ENCODE measurements at regions not wholly inside any gene's neighbourhood (a gene's known extent, or its start where the extent isn't known, plus 50 kb on each side); places are given as distances from the start of the nearest gene placed in this dataset.

DNA sequence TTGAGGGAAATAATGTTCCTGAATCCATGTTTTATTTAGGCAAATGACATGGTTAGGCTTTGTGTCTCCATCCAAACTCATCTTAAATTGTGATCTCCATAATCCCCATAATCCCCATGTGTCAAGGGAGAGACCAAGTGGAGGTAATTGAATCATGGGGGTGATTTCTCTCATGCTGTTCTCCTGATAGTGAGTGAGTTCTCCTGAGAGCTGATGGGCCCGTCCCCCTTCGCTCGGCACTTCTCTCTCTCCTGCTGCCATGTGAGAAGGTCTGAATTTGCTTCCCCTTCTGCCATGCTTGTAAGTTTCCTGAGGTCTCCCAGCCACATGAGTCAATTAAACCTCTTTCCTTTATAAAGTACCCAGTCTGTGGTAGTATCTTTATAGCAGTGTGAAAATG, 563.0 kb upstream of the NR3C2 start:
- WGBS, 2 experiments (ENCODE audit: extremely low coverage in 1 of 2, insufficient coverage in 1 of 2, insufficient read length in 1 of 2, insufficient replicate concordance in 2 of 2, low coverage in 1 of 2, low lambda C conversion rate in 2 of 2, missing lambda C conversion rate in 1 of 2), result 84% methylated on average over 3 of the region's 3 CpGs; no CpG with 5 or more reads in 1 of the 2 experiments
- FAIRE-seq, result no peak
- TF ChIP-seq KDM1A (IDR thresholded peaks at IDR 0.05; ENCODE audit: borderline replicate concordance, low read length), result no peak
- TF ChIP-seq, protein P1, sequence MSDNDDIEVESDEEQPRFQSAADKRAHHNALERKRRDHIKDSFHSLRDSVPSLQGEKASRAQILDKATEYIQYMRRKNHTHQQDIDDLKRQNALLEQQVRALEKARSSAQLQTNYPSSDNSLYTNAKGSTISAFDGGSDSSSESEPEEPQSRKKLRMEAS (IDR thresholded peaks at IDR 0.05), result no peak
- no peak for TF ChIP-seq RAD21 (IDR thresholded peaks at IDR 0.05 in 1 of 2, conservative IDR thresholded peaks at IDR 0.05 in 1 of 2; ENCODE audit: low read depth in 2 of 2, low read length in 2 of 2)
- no peak for TF ChIP-seq KDM5A (IDR thresholded peaks at IDR 0.05; ENCODE audit: low read length)
- TF ChIP-seq SIN3A (conservative IDR thresholded peaks at IDR 0.05 in 1 of 2, IDR thresholded peaks at IDR 0.05 in 1 of 2; ENCODE audit: low read depth in 1 of 2, low read length in 2 of 2), result no peak
- TF ChIP-seq SP4 (IDR thresholded peaks at IDR 0.05; ENCODE audit: low read length), result no peak
- no peak for TF ChIP-seq GABPA (IDR thresholded peaks at IDR 0.05; ENCODE audit: borderline replicate concordance, insufficient read depth, low read length)
- TF ChIP-seq RFX5 (IDR thresholded peaks at IDR 0.05; ENCODE audit: borderline replicate concordance, low read depth, low read length), result no peak
- TF ChIP-seq POU5F1 (IDR thresholded peaks at IDR 0.05; ENCODE audit: low read depth, low read length), result no peak
- TF ChIP-seq TCF12 (IDR thresholded peaks at IDR 0.05; ENCODE audit: low read depth, low read length), result no peak
- no peak for TF ChIP-seq JUN (IDR thresholded peaks at IDR 0.05; ENCODE audit: low read depth, low read length)
- TF ChIP-seq, protein P2, sequence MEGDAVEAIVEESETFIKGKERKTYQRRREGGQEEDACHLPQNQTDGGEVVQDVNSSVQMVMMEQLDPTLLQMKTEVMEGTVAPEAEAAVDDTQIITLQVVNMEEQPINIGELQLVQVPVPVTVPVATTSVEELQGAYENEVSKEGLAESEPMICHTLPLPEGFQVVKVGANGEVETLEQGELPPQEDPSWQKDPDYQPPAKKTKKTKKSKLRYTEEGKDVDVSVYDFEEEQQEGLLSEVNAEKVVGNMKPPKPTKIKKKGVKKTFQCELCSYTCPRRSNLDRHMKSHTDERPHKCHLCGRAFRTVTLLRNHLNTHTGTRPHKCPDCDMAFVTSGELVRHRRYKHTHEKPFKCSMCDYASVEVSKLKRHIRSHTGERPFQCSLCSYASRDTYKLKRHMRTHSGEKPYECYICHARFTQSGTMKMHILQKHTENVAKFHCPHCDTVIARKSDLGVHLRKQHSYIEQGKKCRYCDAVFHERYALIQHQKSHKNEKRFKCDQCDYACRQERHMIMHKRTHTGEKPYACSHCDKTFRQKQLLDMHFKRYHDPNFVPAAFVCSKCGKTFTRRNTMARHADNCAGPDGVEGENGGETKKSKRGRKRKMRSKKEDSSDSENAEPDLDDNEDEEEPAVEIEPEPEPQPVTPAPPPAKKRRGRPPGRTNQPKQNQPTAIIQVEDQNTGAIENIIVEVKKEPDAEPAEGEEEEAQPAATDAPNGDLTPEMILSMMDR (IDR thresholded peaks at IDR 0.05; ENCODE audit: control extremely low read depth in 1 of 3, insufficient read depth in 1 of 3, low read depth in 1 of 3, low read length in 3 of 3), result no peak

More for the DNA sequence above, 563.0 kb upstream of the NR3C2 start:
- Histone ChIP-seq H2BK120ac (replicated peaks; ENCODE audit: low read depth, low read length) (no peak overlapping the region), H3K27me3 (replicated peaks in 1 of 4; ENCODE audit: control insufficient read depth in 3 of 4, extremely low read depth in 1 of 4, insufficient read depth in 3 of 4, low read length in 3 of 4) (no peaks in the 10 kb centered on the region), H4K8ac (ENCODE audit: extremely low read depth, insufficient read depth, low read length) (no peak overlapping the region), H2BK5ac (ENCODE audit: low read depth, low read length) (no peak overlapping the region), H3K4ac (replicated peaks; ENCODE audit: insufficient read length, low read depth, low read length) (no peak overlapping the region), H3K4me2 (ENCODE audit: insufficient read depth in 1 of 2, low read depth in 2 of 2, low read length in 2 of 2) (no peak overlapping the region), H3K4me3 (ENCODE audit: extremely low read depth in 1 of 4, insufficient read depth in 2 of 4, low read depth in 3 of 4, low read length in 4 of 4) (no peak overlapping the region), H3K14ac (ENCODE audit: insufficient read length) (no peak overlapping the region), H3K23me2 (ENCODE audit: low read depth, low read length) (no peaks in the 10 kb centered on the region), H3K79me1 (ENCODE audit: low read depth, low read length) (no peaks in the 10 kb centered on the region), H3K36me3 (ENCODE audit: control insufficient read depth in 2 of 4, insufficient read depth in 4 of 4, low read length in 3 of 4) (no peaks in the 10 kb centered on the region), H3K79me2 (ENCODE audit: control insufficient read depth in 1 of 2, insufficient read depth in 2 of 2, low read length in 2 of 2) (no peaks in the 10 kb centered on the region), H3K27ac (ENCODE audit: low read depth, low read length) (no peak overlapping the region), H4K20me1 (replicated peaks in 1 of 2; ENCODE audit: control insufficient read depth in 1 of 2, insufficient read depth in 2 of 2, low read length in 2 of 2) (no peaks in the 10 kb centered on the region), H4K5ac (ENCODE audit: insufficient read length, low read depth, low read length) (no peak overlapping the region), H2AK5ac (ENCODE audit: low read depth, low read length) (no peak overlapping the region), H4K91ac (replicated peaks; ENCODE audit: insufficient read length, low read length) (no peak overlapping the region), H2BK12ac (ENCODE audit: low read depth, low read length) (no peak overlapping the region), H2BK15ac (ENCODE audit: low read length) (no peak overlapping the region), H3K18ac (ENCODE audit: extremely low read depth, low read length) (no peak overlapping the region), H2AFZ (ENCODE audit: low read length) (no peak overlapping the region), H3K23ac (ENCODE audit: insufficient read length) (no peak overlapping the region), H3K9ac (replicated peaks in 1 of 4; ENCODE audit: extremely low read depth in 1 of 4, low read depth in 3 of 4, low read length in 3 of 4) (no peak overlapping the region), H2BK20ac (ENCODE audit: low read length) (no peak overlapping the region), H3K9me3 (ENCODE audit: insufficient read depth in 2 of 2, low read depth in 1 of 2, low read length in 1 of 2) (no peaks in the 10 kb centered on the region), H3K4me1 (replicated peaks in 1 of 4; ENCODE audit: control insufficient read depth in 3 of 4, insufficient read depth in 4 of 4, low read length in 3 of 4) (peaks cover 0 to 6% (median under 1%) of the 10 kb centered on the region in 4 experiments; a peak in 4 of 7 replicates), H3K56ac (replicated peaks; ENCODE audit: insufficient read length, low read depth, low read length) (no peak overlapping the region)
- no peak for DNase-seq (ENCODE audit: low read depth in 1 of 2, low spot score in 2 of 2)
- ChIA-PET POLR2A (ENCODE audit: partially characterized antibody) (no interaction called here), CTCF (ENCODE audit: partially characterized antibody) (no interaction called here)

Measured in H1 (cell line).